ENCODE measurements at regions not wholly inside any gene's neighbourhood (a gene's known extent, or its start where the extent isn't known, plus 50 kb on each side); places are given as distances from the start of the nearest gene placed in this dataset.
"Not testable (repeated sequence)": the region's sequence is repeated elsewhere in the genome, so short reads cannot be mapped to it uniquely, and the experiment has no call there.

- intact Hi-C loops (cut with DNase I); DNase-seq; H3K4me3 ChIP-seq (replicated peaks in 1 of 3); H3K27me3 ChIP-seq; H3K27ac ChIP-seq; H3K36me3 ChIP-seq; H3K4me1 ChIP-seq; H3K9me3 ChIP-seq: not testable (repeated sequence)
- WGBS, 2 donors: 87 to 89% methylated on average over 5 of the region's 5 CpGs
Measured at GRCh38 chr9:41738681-41739080, 390.5 kb downstream of the CNTNAP3B start.

- 85 to 89% methylated on average over 7 of the region's 13 CpGs for WGBS, 2 donors
- H3K36me3 ChIP-seq; H3K9me3 ChIP-seq; H3K27me3 ChIP-seq; H3K4me1 ChIP-seq; intact Hi-C loops (cut with DNase I); H3K27ac ChIP-seq; DNase-seq; H3K4me3 ChIP-seq (replicated peaks in 1 of 3): not testable (repeated sequence)
Measured at GRCh38 chr9:41699190-41699589, 430.0 kb downstream of the CNTNAP3B start.

GRCh38 chr9:41697080-41697479 lies 432.1 kb downstream of the CNTNAP3B start:
- H3K36me3 ChIP-seq; H3K27me3 ChIP-seq; H3K4me3 ChIP-seq (replicated peaks in 1 of 3); H3K27ac ChIP-seq; H3K4me1 ChIP-seq; intact Hi-C loops (cut with DNase I); H3K9me3 ChIP-seq; DNase-seq: not testable (repeated sequence)
- 54 to 64% methylated on average over 4 of the region's 4 CpGs for WGBS, 2 donors

GRCh38 chr9:41679312-41679711 lies 449.9 kb downstream of the CNTNAP3B start:
- H3K36me3 ChIP-seq; DNase-seq; H3K9me3 ChIP-seq; H3K27me3 ChIP-seq; H3K27ac ChIP-seq; intact Hi-C loops (cut with DNase I); H3K4me1 ChIP-seq; H3K4me3 ChIP-seq (replicated peaks in 1 of 3): not testable (repeated sequence)
- WGBS, 2 donors: 3 to 29% methylated on average over 1 to 10 of the region's 23 CpGs

- H3K4me1 ChIP-seq; H3K27ac ChIP-seq; DNase-seq; intact Hi-C loops (cut with DNase I); H3K27me3 ChIP-seq; H3K9me3 ChIP-seq; H3K36me3 ChIP-seq; H3K4me3 ChIP-seq (replicated peaks in 1 of 3): not testable (repeated sequence)
- WGBS, 2 donors: no CpG with 5 or more reads among the region's 29 CpGs
Measured at GRCh38 chr9:41663497-41664036, 465.7 kb downstream of the CNTNAP3B start.

GRCh38 chr9:41658706-41659105 lies 469.6 kb upstream of the ZNG1F start:
- H3K4me3 ChIP-seq (replicated peaks in 1 of 3); intact Hi-C loops (cut with DNase I); H3K27me3 ChIP-seq; H3K4me1 ChIP-seq; DNase-seq; H3K27ac ChIP-seq; H3K36me3 ChIP-seq; H3K9me3 ChIP-seq: not testable (repeated sequence)
- 72 to 93% methylated on average over 5 of the region's 10 CpGs for WGBS, 2 donors

GRCh38 chr9:41658116-41658515 lies 469.0 kb upstream of the ZNG1F start:
- DNase-seq; H3K27me3 ChIP-seq; H3K9me3 ChIP-seq; H3K4me3 ChIP-seq (replicated peaks in 1 of 3); H3K27ac ChIP-seq; intact Hi-C loops (cut with DNase I); H3K36me3 ChIP-seq; H3K4me1 ChIP-seq: not testable (repeated sequence)
- 62 to 70% methylated on average over 2 of the region's 2 CpGs for WGBS, 2 donors

- intact Hi-C loops (cut with DNase I); H3K4me1 ChIP-seq; H3K27ac ChIP-seq; H3K9me3 ChIP-seq; H3K36me3 ChIP-seq; H3K27me3 ChIP-seq; H3K4me3 ChIP-seq (replicated peaks in 1 of 3); DNase-seq: not testable (repeated sequence)
- WGBS, 2 donors: 74 to 91% methylated on average over 2 of the region's 2 CpGs
Measured at GRCh38 chr9:41657141-41657540, 468.0 kb upstream of the ZNG1F start.

- H3K27ac ChIP-seq; H3K36me3 ChIP-seq; H3K27me3 ChIP-seq; H3K4me3 ChIP-seq (replicated peaks in 1 of 3); H3K4me1 ChIP-seq; H3K9me3 ChIP-seq; intact Hi-C loops (cut with DNase I): not testable (repeated sequence)
- DNase-seq: peak; percentile 14 to 18
- WGBS, 2 donors: 26% methylated on average over 17 to 22 of the region's 35 CpGs
Measured at GRCh38 chr9:41655071-41655554, 466.0 kb upstream of the ZNG1F start.

GRCh38 chr9:41654349-41654748 lies 465.2 kb upstream of the ZNG1F start:
- H3K27me3 ChIP-seq; H3K4me1 ChIP-seq; H3K4me3 ChIP-seq (replicated peaks in 1 of 3); H3K36me3 ChIP-seq; H3K9me3 ChIP-seq; H3K27ac ChIP-seq; DNase-seq; intact Hi-C loops (cut with DNase I): not testable (repeated sequence)
- 68 to 72% methylated on average over 12 to 14 of the region's 16 CpGs for WGBS, 2 donors

GRCh38 chr9:41653560-41654340 lies 464.6 kb upstream of the ZNG1F start:
- H3K4me3 ChIP-seq (replicated peaks in 1 of 3): not testable (repeated sequence)

GRCh38 chr9:41652800-41653199 lies 463.7 kb upstream of the ZNG1F start:
- H3K9me3 ChIP-seq; H3K4me3 ChIP-seq (replicated peaks in 1 of 3); H3K27me3 ChIP-seq; intact Hi-C loops (cut with DNase I); H3K36me3 ChIP-seq; H3K27ac ChIP-seq; H3K4me1 ChIP-seq; DNase-seq: not testable (repeated sequence)
- whole genome bisulfite sequencing, 2 donors: 82 to 84% methylated on average over 15 to 16 of the region's 17 CpGs

More at GRCh38 chr9:41653560-41654340, 464.6 kb upstream of the ZNG1F start:
- DNase-seq; intact Hi-C loops (cut with DNase I); H3K27ac ChIP-seq; H3K9me3 ChIP-seq; H3K4me1 ChIP-seq; H3K27me3 ChIP-seq; H3K36me3 ChIP-seq: not testable (repeated sequence)
- WGBS, 2 donors: 66 to 79% methylated on average over 17 to 19 of the region's 21 CpGs

GRCh38 chr9:41652100-41652713 lies 463.1 kb upstream of the ZNG1F start:
- DNase-seq; H3K27ac ChIP-seq; H3K9me3 ChIP-seq; H3K36me3 ChIP-seq; intact Hi-C loops (cut with DNase I); H3K27me3 ChIP-seq; H3K4me1 ChIP-seq; H3K4me3 ChIP-seq (replicated peaks in 1 of 3): not testable (repeated sequence)
- 70 to 81% methylated on average over 2 to 17 of the region's 29 CpGs for WGBS, 2 donors
